Activated CD8-positive, alpha-beta memory T cell treated with anti-CD3 and anti-CD28 coated beads for 36 hours (primary cell): ENCODE measurements at regions not wholly inside any gene's neighbourhood (a gene's known extent, or its start where the extent isn't known, plus 50 kb on each side); places are given as distances from the start of the nearest gene placed in this dataset.
"Not testable (repeated sequence)": the region's sequence is repeated elsewhere in the genome, so short reads cannot be mapped to it uniquely, and the experiment has no call there.

Source experiments
- CTCF ChIA-PET: fragments of 350-600 bp; sonication (Branson Sonifier 250); formaldehyde crosslinking; loops from one replicate; lab custom pipeline; 2021; ENCODE audit warnings: antibody characterized with exemption; lab: Charles Lee
- POLR2A ChIA-PET: fragments of 350-600 bp; sonication (Branson Sonifier 250); formaldehyde crosslinking; loops from one replicate; lab custom pipeline; 2021; ENCODE audit warnings: antibody characterized with exemption; lab: Charles Lee

GRCh38 chr5:176743868-176744583, 66.3 kb upstream of the UNC5A start:
- POLR2A ChIA-PET, result no interaction called here
- CTCF ChIA-PET, result no interaction called here

- CTCF ChIA-PET, result interaction anchor here (1.4 kb wide), 1 partner anchor 87 kb away, joined by 4 read pairs; no protein-coding TSS in a partner anchor
- POLR2A ChIA-PET, result no interaction called here
Observed at GRCh38 chr5:176744584-176744965, 65.8 kb upstream of the UNC5A start.

GRCh38 chr5:176747670-176748072, 62.7 kb upstream of the UNC5A start:
- CTCF ChIA-PET, result no interaction called here
- POLR2A ChIA-PET, result no interaction called here

- CTCF ChIA-PET, result no interaction called here
- POLR2A ChIA-PET, result no interaction called here
Observed at GRCh38 chr5:176748073-176748966, 62.0 kb upstream of the UNC5A start.

DNA sequence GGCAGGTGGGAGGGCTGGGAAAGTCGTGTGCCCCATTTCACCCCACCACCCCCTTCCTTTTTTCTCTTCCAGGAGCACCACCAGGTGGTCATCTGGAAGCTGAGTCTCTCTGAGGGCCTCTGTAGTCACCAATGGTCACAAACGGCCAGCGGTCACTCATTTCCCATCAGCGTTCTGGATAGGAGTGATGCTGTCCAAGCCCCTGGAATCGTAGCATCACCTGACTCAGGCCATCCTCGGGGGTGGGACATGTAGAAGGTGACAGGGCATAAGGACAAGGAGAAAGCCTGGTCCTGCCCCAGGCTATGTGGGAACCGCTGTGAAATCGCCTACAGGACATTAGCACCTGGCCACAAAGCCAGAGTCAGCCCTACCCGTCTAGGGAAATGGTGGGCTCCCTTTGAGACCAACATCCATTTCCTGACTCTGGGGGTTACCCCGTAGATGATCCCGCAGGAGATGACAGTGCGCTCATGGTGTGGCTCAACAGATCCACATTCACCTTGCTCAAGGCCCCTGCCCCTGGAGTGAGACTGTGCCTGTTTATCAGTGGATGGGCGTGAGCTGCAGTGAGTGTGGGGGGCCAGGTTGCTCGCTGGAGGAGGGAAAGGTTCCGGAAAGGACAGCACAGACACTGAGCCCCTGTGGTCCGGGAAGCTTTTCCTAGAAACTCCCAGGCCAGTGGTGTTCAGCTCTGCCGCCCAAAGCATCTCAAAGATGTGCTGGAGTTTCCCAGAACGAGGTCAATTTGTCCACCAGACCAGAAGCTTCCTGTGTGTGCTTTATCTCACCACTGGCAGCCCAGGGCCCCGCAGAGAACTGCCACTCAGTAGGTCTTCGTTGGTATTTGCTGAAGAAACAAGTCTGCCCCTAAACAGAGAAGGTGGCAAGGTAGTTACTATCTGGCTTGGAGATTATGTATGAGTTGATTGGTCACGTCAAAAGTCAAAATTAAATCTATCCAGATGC, 61.1 kb upstream of the UNC5A start:
- ChIA-PET POLR2A (no interaction called here), CTCF (no interaction called here)

- POLR2A ChIA-PET, result no interaction called here
- CTCF ChIA-PET, result no interaction called here
Observed at GRCh38 chr5:176750144-176750543, 60.2 kb upstream of the UNC5A start.

GRCh38 chr5:176754376-176754973, 55.9 kb upstream of the UNC5A start:
- POLR2A ChIA-PET, result no interaction called here
- CTCF ChIA-PET, result no interaction called here

DNA sequence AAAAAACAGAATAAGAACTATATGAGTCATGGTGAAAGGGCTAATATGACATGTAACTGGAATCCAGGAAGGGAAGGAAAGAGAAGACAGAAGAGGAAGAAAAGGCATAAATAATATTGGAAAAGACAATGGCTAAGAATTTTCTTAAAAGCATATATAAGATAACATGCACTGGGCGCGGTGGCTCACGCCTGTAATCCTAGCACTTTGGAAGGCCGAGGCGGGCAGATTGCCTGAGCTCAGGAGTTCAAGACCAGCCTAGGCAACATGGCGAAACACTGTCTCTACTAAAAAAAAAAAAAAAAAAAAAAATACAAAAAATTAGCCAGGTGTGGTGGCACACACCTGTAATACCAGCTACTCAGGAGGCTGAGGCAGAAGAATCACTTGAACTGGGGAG, 54.8 kb upstream of the UNC5A start:
- CTCF ChIA-PET, result not testable (repeated sequence)
- POLR2A ChIA-PET, result interaction anchor here (0.6 to 0.7 kb wide), 2 partner anchors 119 to 137 kb away, joined by 3 to 7 read pairs; no protein-coding TSS in a partner anchor

DNA sequence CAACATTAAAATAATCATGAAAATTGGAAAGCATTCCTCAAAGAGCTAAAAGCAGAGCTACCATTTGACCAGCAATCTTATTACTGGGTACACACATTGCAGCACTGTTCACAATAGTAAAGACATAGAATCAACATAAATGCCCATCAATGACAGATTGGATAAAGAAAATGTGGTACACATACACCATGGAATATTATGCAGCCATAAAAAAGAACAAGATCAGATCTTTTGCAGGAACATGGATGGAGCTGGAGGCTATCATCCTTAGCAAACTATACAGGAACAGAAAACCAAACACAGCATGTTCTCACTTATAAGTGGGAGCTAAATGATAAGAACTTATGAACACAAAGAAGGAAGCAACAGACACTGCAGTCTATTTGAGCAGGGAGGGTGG, 52.8 kb upstream of the UNC5A start:
- CTCF ChIA-PET, POLR2A ChIA-PET: not testable (repeated sequence)
